Loucy (cell line): ENCODE measurements at regions not wholly inside any gene's neighbourhood (a gene's known extent, or its start where the extent isn't known, plus 50 kb on each side); places are given as distances from the start of the nearest gene placed in this dataset.

Experiments
- H2AFZ ChIP-seq: fragments of 200-600 bp; sonication (generic); 2 replicates; pipeline ENCODE4 v1.6.0; 2016; ENCODE audit warnings: antibody characterized with exemption, mild to moderate bottlenecking, low read length, moderate library complexity
- H3F3A ChIP-seq: fragments of 200-600 bp; 2 replicates; pipeline ENCODE4 v1.6.0; 2016; ENCODE audit warnings: antibody characterized with exemption, low read depth, mild to moderate bottlenecking
- H3K27me3 ChIP-seq: fragments of 200-600 bp; sonication (generic); 2 replicates; pipeline ENCODE4 v1.6.1; 2014; ENCODE audit warnings: low read length, mild to moderate bottlenecking; ENCODE audit not compliant: insufficient read depth, poor library complexity, severe bottlenecking
- H3K36me3 ChIP-seq: fragments of 200-600 bp; sonication (generic); 2 replicates; pipeline ENCODE4 v1.6.1; 2016; ENCODE audit warnings: low read length; ENCODE audit not compliant: insufficient read depth
- H3K4me1 ChIP-seq: fragments of 200-600 bp; sonication (generic); 2 replicates; pipeline ENCODE4 v1.5.1; 2014; ENCODE audit warnings: low read length, mild to moderate bottlenecking; ENCODE audit not compliant: insufficient read depth, poor library complexity, severe bottlenecking
- H3K4me2 ChIP-seq: fragments of 200-600 bp; sonication (generic); 2 replicates; pipeline ENCODE4 v1.6.0; 2014; ENCODE audit warnings: antibody characterized with exemption, low read length, low read depth, mild to moderate bottlenecking; ENCODE audit not compliant: poor library complexity, severe bottlenecking
- H3K4me3 ChIP-seq: fragments of 200-600 bp; sonication (generic); 2 replicates; pipeline ENCODE4 v1.5.1; 2014; ENCODE audit warnings: low read length, mild to moderate bottlenecking, mixed read lengths; ENCODE audit not compliant: poor library complexity, severe bottlenecking
- H3K79me2 ChIP-seq: fragments of 200-600 bp; sonication (generic); 2 replicates; pipeline ENCODE4 v1.6.1; 2014; ENCODE audit warnings: low read length; ENCODE audit not compliant: insufficient read depth
- H3K9ac ChIP-seq: fragments of 200-600 bp; sonication (generic); 2 replicates; pipeline ENCODE4 v1.6.0; 2014; ENCODE audit warnings: mild to moderate bottlenecking, low read depth, low read length, moderate library complexity; ENCODE audit not compliant: poor library complexity, severe bottlenecking
- H3K9me2 ChIP-seq: fragments of 200-600 bp; sonication (generic); replicated peaks from 2 replicates; pipeline ENCODE4 v1.6.1; 2016; ENCODE audit warnings: low read depth, low read length, mixed read lengths
- H3K9me3 ChIP-seq: fragments of 200-600 bp; sonication (generic); 2 replicates; pipeline ENCODE4 v1.6.1; 2014; ENCODE audit warnings: mild to moderate bottlenecking, antibody characterized with exemption, low read length, low read depth; ENCODE audit not compliant: insufficient read depth
- H4K20me1 ChIP-seq: fragments of 200-600 bp; sonication (generic); 2 replicates; pipeline ENCODE4 v1.6.0; 2014; ENCODE audit warnings: antibody characterized with exemption, low read length, mild to moderate bottlenecking; ENCODE audit not compliant: insufficient read depth, poor library complexity, severe bottlenecking
- CTCF ChIP-seq: fragments of 200-600 bp; sonication (generic); conservative IDR thresholded peaks from 2 replicates; pipeline ENCODE4 v1.5.1; 2014; ENCODE audit warnings: mild to moderate bottlenecking, antibody characterized with exemption, low read length
- EZH2phosphoT487 ChIP-seq: fragments of 200-600 bp; IDR thresholded peaks from 2 replicates; pipeline ENCODE4 v1.6.1; 2018; ENCODE audit warnings: antibody characterized with exemption, mild to moderate bottlenecking, moderate library complexity, borderline replicate concordance

- no peak overlapping the region for H3K4me2 ChIP-seq
- H3K79me2 ChIP-seq: no peaks in the 10 kb centered on the region
- H3K27me3 ChIP-seq: no peaks in the 10 kb centered on the region
- H3K9me2 ChIP-seq: no peaks in the 10 kb centered on the region
- H3K4me3 ChIP-seq: no peak overlapping the region
- no peak overlapping the region for H3K9ac ChIP-seq
- H3K9me3 ChIP-seq: no peaks in the 10 kb centered on the region
- no peaks in the 10 kb centered on the region for H4K20me1 ChIP-seq
- TF ChIP-seq CTCF: no peak
- TF ChIP-seq EZH2phosphoT487: no peak
- H3K4me1 ChIP-seq: no peaks in the 10 kb centered on the region
- no peak overlapping the region for H2AFZ ChIP-seq
- no peaks in the 10 kb centered on the region for H3F3A ChIP-seq
- H3K36me3 ChIP-seq: no peaks in the 10 kb centered on the region
These were observed 68.6 kb upstream of the TBCA start for GRCh38 chr5:77844623-77845323.

- no peaks in the 10 kb centered on the region for H3F3A ChIP-seq
- H3K36me3 ChIP-seq: no peaks in the 10 kb centered on the region
- H3K9me2 ChIP-seq: no peaks in the 10 kb centered on the region
- H3K9ac ChIP-seq: no peak overlapping the region
- no peaks in the 10 kb centered on the region for H3K9me3 ChIP-seq
- no peak overlapping the region for H2AFZ ChIP-seq
- no peak overlapping the region for H3K4me3 ChIP-seq
- no peaks in the 10 kb centered on the region for H4K20me1 ChIP-seq
- H3K4me2 ChIP-seq: no peak overlapping the region
- no peaks in the 10 kb centered on the region for H3K4me1 ChIP-seq
- TF ChIP-seq EZH2phosphoT487 (no peak), CTCF (no peak)
- H3K27me3 ChIP-seq: no peaks in the 10 kb centered on the region
- H3K79me2 ChIP-seq: no peaks in the 10 kb centered on the region
These were observed 68.2 kb upstream of the TBCA start for GRCh38 chr5:77844373-77844622.

- Histone ChIP-seq H3K4me3 (no peak overlapping the region), H3K36me3 (no peaks in the 10 kb centered on the region), H3K4me2 (no peak overlapping the region), H3K4me1 (no peaks in the 10 kb centered on the region), H3K79me2 (no peaks in the 10 kb centered on the region), H3K9me2 (no peaks in the 10 kb centered on the region), H3K9me3 (no peaks in the 10 kb centered on the region), H3K27me3 (no peaks in the 10 kb centered on the region), H3K9ac (no peak overlapping the region), H4K20me1 (no peaks in the 10 kb centered on the region), H2AFZ (no peak overlapping the region), H3F3A (no peaks in the 10 kb centered on the region)
- TF ChIP-seq EZH2phosphoT487 (no peak), CTCF (no peak)
These were observed 67.6 kb upstream of the TBCA start for GRCh38 chr5:77843570-77844372.
